ENCODE measurements at regions not wholly inside any gene's neighbourhood (a gene's known extent, or its start where the extent isn't known, plus 50 kb on each side); places are given as distances from the start of the nearest gene placed in this dataset.

GRCh38 chr5:88488130-88488529 is 219.5 kb upstream of the TMEM161B start:
- ChIA-PET POLR2A (ENCODE audit: unreplicated experiment) (no interaction called here), CTCF (no interaction called here)
- Histone ChIP-seq H3K9me3 (ENCODE audit: control insufficient read depth, insufficient read depth, low read length) (no peaks in the 10 kb centered on the region), H4K91ac (ENCODE audit: insufficient read depth, low read depth, low read length) (no peak overlapping the region), H2BK120ac (ENCODE audit: low read depth, low read length) (no peak overlapping the region), H3K4me2 (ENCODE audit: low read depth, low read length) (no peak overlapping the region), H2BK15ac (ENCODE audit: low read depth, low read length) (no peak overlapping the region), H4K20me1 (ENCODE audit: insufficient read depth, low read length) (no peaks in the 10 kb centered on the region), H3K18ac (ENCODE audit: low read depth, low read length) (no peak overlapping the region), H3K14ac (replicated peaks; ENCODE audit: low read depth, low read length) (no peak overlapping the region), H3K36me3 (ENCODE audit: control insufficient read depth, insufficient read depth, low read length) (no peaks in the 10 kb centered on the region), H3K9ac (ENCODE audit: low read depth, low read length) (no peak overlapping the region), H3K9me1 (ENCODE audit: insufficient read depth, low read length) (no peaks in the 10 kb centered on the region), H3K4me3 (ENCODE audit: insufficient read depth, low read depth, low read length) (no peak overlapping the region), H2AFZ (replicated peaks; ENCODE audit: low read length, poor library complexity) (no peak overlapping the region), H2BK20ac (ENCODE audit: low read depth, low read length) (no peak overlapping the region), H2BK5ac (ENCODE audit: low read depth, low read length, poor library complexity, severe bottlenecking) (no peak overlapping the region), H3K4me1 (ENCODE audit: control insufficient read depth, insufficient read depth, low read length) (no peaks in the 10 kb centered on the region), H3K27me3 (ENCODE audit: control insufficient read depth, insufficient read depth, low read length) (no peaks in the 10 kb centered on the region), H3K4ac (ENCODE audit: low read depth, low read length) (no peak overlapping the region), H2AK5ac (ENCODE audit: low read depth, low read length) (no peak overlapping the region), H4K5ac (ENCODE audit: low read depth, low read length) (no peak overlapping the region), H3K27ac (ENCODE audit: insufficient read depth, low read length) (no peak overlapping the region), H4K8ac (ENCODE audit: low read depth in 2 of 2, low read length in 2 of 2) (no peak overlapping the region), H3K56ac (ENCODE audit: extremely low read depth, insufficient read depth, low read length) (no peak overlapping the region), H3K23ac (ENCODE audit: low read depth, low read length) (no peak overlapping the region), H2AK9ac (replicated peaks; ENCODE audit: low read depth, low read length, poor library complexity) (no peak overlapping the region), H3K79me1 (ENCODE audit: low read depth in 1 of 2, low read length in 2 of 2) (no peaks in the 10 kb centered on the region)
- ATAC-seq (ENCODE audit: low read depth) (no peak), DNase-seq (no peak)
- no peak for TF ChIP-seq SMC3 (IDR thresholded peaks at IDR 0.05; ENCODE audit: low read depth, low read length)
- no peak for TF ChIP-seq FOS (IDR thresholded peaks at IDR 0.05; ENCODE audit: low read depth, low read length)
- WGBS, 2 experiments (ENCODE audit: extremely low coverage in 2 of 2, insufficient read length in 1 of 2), result no CpG with 5 or more reads among the region's 2 CpGs
- in situ Hi-C loops (cut with MboI; ENCODE audit: low sequenced_read_pairs), result no loop called here
- dilution Hi-C loops (cut with HindIII; ENCODE audit: low sequenced_read_pairs, unreplicated experiment), result no loop called here
- intact Hi-C loops (cut with micrococcal nuclease), result no loop called here
- no TSS peak for BruUV-seq (replicated peaks)

Measured in IMR-90 (cell line).